SK-N-SH (cell line): ENCODE measurements at regions not wholly inside any gene's neighbourhood (a gene's known extent, or its start where the extent isn't known, plus 50 kb on each side); places are given as distances from the start of the nearest gene placed in this dataset.

Experiments
- CTCF ChIA-PET: fragments of 300-600, 350-600 bp; formaldehyde crosslinking; extraction: SDS; loops from one replicate; lab custom pipeline; 2021; lab: Yijun Ruan, JAX
- POLR2A ChIA-PET: fragments of 350-600 bp; sonication (Branson Sonifier 250); formaldehyde crosslinking; extraction: SDS; loops from one replicate; lab custom pipeline; 2020; ENCODE audit warnings: antibody characterized with exemption, inconsistent platforms; lab: Yijun Ruan, JAX
- DNase-seq: peaks from one replicate; pipeline ENCODE4 v3.0.0; 2012
- H2AFZ ChIP-seq: fragments of 200-600 bp; sonication (generic); 2 replicates; pipeline ENCODE4 v1.8.1; 2016; ENCODE audit warnings: antibody characterized with exemption, mild to moderate bottlenecking, low read depth
- H3F3A ChIP-seq: fragments of 200-600 bp; sonication (generic); replicated peaks from 2 replicates; pipeline ENCODE3; 2016; ENCODE audit warnings: antibody characterized with exemption, mild to moderate bottlenecking; ENCODE audit not compliant: insufficient read depth
- H3K27ac ChIP-seq, 2 experiments: fragments of 200-500 bp in 1 of 2; fragments of 200-600 bp in 1 of 2; sonication (Bioruptor generic) in 1 of 2; sonication (generic), shearing (Covaris generic) in 1 of 2; 2 replicates each; pipeline versions ENCODE4 v1.5.1 to v1.6.1; 2014 to 2016; ENCODE audit warnings: low read depth in 2 of 2, inconsistent platforms in 1 of 2, low read length in 1 of 2, mild to moderate bottlenecking in 1 of 2, mixed read lengths in 1 of 2
- H3K27me3 ChIP-seq: fragments of 200-600 bp; sonication (generic), shearing (Covaris generic); 2 replicates; pipeline ENCODE4 v1.6.1; 2016; ENCODE audit warnings: mixed run types; ENCODE audit not compliant: insufficient read depth
- H3K36me3 ChIP-seq, 2 experiments: fragments of 200-500 bp in 1 of 2; fragments of 200-600 bp in 1 of 2; sonication (Bioruptor generic) in 1 of 2; sonication (generic) in 1 of 2; replicated peaks in 1 of 2; 2 replicates each; pipeline versions ENCODE3 to v1.5.1; 2014 to 2016; ENCODE audit warnings: low read length in 1 of 2, mild to moderate bottlenecking in 1 of 2; ENCODE audit not compliant: insufficient read depth in 2 of 2, control insufficient read depth in 1 of 2
- H3K4me1 ChIP-seq, 2 experiments: fragments of 200-500 bp in 1 of 2; fragments of 200-600 bp in 1 of 2; sonication (Bioruptor generic) in 1 of 2; sonication (generic), shearing (Covaris generic) in 1 of 2; 2 replicates each; pipeline versions ENCODE4 v1.5.1 to v1.6.1; 2014 to 2016; ENCODE audit warnings: low read depth in 1 of 2, low read length in 1 of 2, mixed run types in 1 of 2; ENCODE audit not compliant: insufficient read depth in 2 of 2, control insufficient read depth in 1 of 2
- H3K4me2 ChIP-seq: fragments of 200-600 bp; sonication (generic), shearing (Covaris generic); 2 replicates; pipeline ENCODE4 v1.6.1; 2017; ENCODE audit warnings: mixed run types
- H3K4me3 ChIP-seq, 2 experiments: fragments of 200-500 bp in 1 of 2; fragments of 200-600 bp in 1 of 2; sonication (Bioruptor generic) in 1 of 2; sonication (generic), shearing (Covaris generic) in 1 of 2; 2 replicates each; pipeline versions ENCODE4 v1.5.1 to v1.8.1; 2014 to 2016; ENCODE audit warnings: low read depth in 2 of 2, inconsistent platforms in 1 of 2, low read length in 1 of 2, mild to moderate bottlenecking in 1 of 2, mixed read lengths in 1 of 2, moderate library complexity in 1 of 2
- H3K79me2 ChIP-seq: fragments of 200-600 bp; sonication (generic); 2 replicates; pipeline ENCODE4 v1.8.1; 2017; ENCODE audit warnings: mild to moderate bottlenecking; ENCODE audit not compliant: insufficient read depth
- H3K9ac ChIP-seq: fragments of 200-600 bp; sonication (generic); 2 replicates; pipeline ENCODE4 v1.6.1; 2017; ENCODE audit warnings: mixed run types
- H3K9me2 ChIP-seq: fragments of 200-600 bp; sonication (generic); 2 replicates; pipeline ENCODE4 v1.6.1; 2017; ENCODE audit warnings: mixed run types
- H3K9me3 ChIP-seq: fragments of 200-600 bp; sonication (generic); 2 replicates; pipeline ENCODE4 v1.6.1; 2017; ENCODE audit warnings: mixed run types, mild to moderate bottlenecking, moderate library complexity
- H4K20me1 ChIP-seq: fragments of 200-600 bp; sonication (generic); 2 replicates; pipeline ENCODE4 v1.6.1; 2017; ENCODE audit warnings: mild to moderate bottlenecking, mixed run types; ENCODE audit not compliant: insufficient read depth
- CHD2 ChIP-seq: fragments of 150-350 bp; IDR thresholded peaks from 2 replicates; pipeline ENCODE4 v1.6.1; 2018; ENCODE audit warnings: low read length; ENCODE audit not compliant: partially characterized antibody
- CTCF ChIP-seq: fragments of 200-600 bp; sonication (generic); IDR thresholded peaks from 2 replicates; pipeline ENCODE4 v1.6.1; 2017; ENCODE audit warnings: antibody characterized with exemption, mild to moderate bottlenecking, moderate library complexity
- EP300 ChIP-seq, 2 experiments: IDR thresholded peaks; 2 replicates each; pipeline versions ENCODE4 v1.4.0 to v1.6.1; 2012; ENCODE audit warnings: borderline replicate concordance in 1 of 2, low read depth in 1 of 2, low read length in 1 of 2
- EZH2phosphoT487 ChIP-seq: fragments of 200-600 bp; sonication (generic); IDR thresholded peaks from 2 replicates; pipeline ENCODE4 v1.6.1; 2017; ENCODE audit warnings: low read depth, mixed run types, mild to moderate bottlenecking, antibody characterized with exemption, moderate library complexity, borderline replicate concordance
- GABPA ChIP-seq: IDR thresholded peaks from 2 replicates; pipeline ENCODE4 v1.4.0; 2012; ENCODE audit warnings: low read depth, mild to moderate bottlenecking
- GATA2 ChIP-seq: sonication (generic); formaldehyde crosslinking; IDR thresholded peaks from 2 replicates; pipeline ENCODE4 v1.5.0; 2020; ENCODE audit warnings: mild to moderate bottlenecking, missing genetic modification reagents
- IRF3 ChIP-seq: fragments of 150-350 bp; IDR thresholded peaks from 2 replicates; pipeline ENCODE4 v1.6.1; 2016; ENCODE audit warnings: mild to moderate bottlenecking, low read depth, low read length
- JUND ChIP-seq: IDR thresholded peaks from 2 replicates; pipeline ENCODE4 v1.4.0; 2012
- MAX ChIP-seq: IDR thresholded peaks from 2 replicates; pipeline ENCODE4 v1.4.0; 2012; ENCODE audit warnings: low read depth
- MEF2A ChIP-seq: IDR thresholded peaks from 2 replicates; pipeline ENCODE4 v1.4.0; 2012; ENCODE audit warnings: low read depth, borderline replicate concordance
- NRF1 ChIP-seq: IDR thresholded peaks from 2 replicates; pipeline ENCODE4 v1.6.1; 2012; ENCODE audit warnings: low read depth, mild to moderate bottlenecking, low read length
- PBX3 ChIP-seq: IDR thresholded peaks from 2 replicates; pipeline ENCODE4; 2012
- POLR2AphosphoS5 ChIP-seq: IDR thresholded peaks from 2 replicates; pipeline ENCODE4 v1.6.1; 2012; ENCODE audit warnings: low read depth, low read length
- RCOR1 ChIP-seq: fragments of 150-350 bp; IDR thresholded peaks from 2 replicates; pipeline ENCODE4 v1.6.1; 2017; ENCODE audit warnings: antibody characterized with exemption, low read length
- RFX5 ChIP-seq: IDR thresholded peaks from 2 replicates; pipeline ENCODE4 v1.6.1; 2012; ENCODE audit warnings: mild to moderate bottlenecking, improper control_type of control experiment, low read length
- TAF1 ChIP-seq: IDR thresholded peaks from 2 replicates; pipeline ENCODE4 v1.6.1; 2012; ENCODE audit warnings: low read depth, mild to moderate bottlenecking, low read length, moderate library complexity, borderline replicate concordance
- TEAD4 ChIP-seq: IDR thresholded peaks from 2 replicates; pipeline ENCODE4 v1.4.0; 2012; ENCODE audit warnings: mild to moderate bottlenecking, borderline replicate concordance; ENCODE audit not compliant: insufficient read depth
- WGBS: methylation state at CpG from one replicate; pipeline ENCODE4 v1.1.6; 2017; ENCODE audit warnings: low lambda C conversion rate; 5-methylcytosine and 5-hydroxymethylcytosine counted together
- TF ChIP-seq, protein P1 (sequence below): IDR thresholded peaks from 2 replicates; pipeline ENCODE4 v1.4.0; 2012; ENCODE audit warnings: low read depth, borderline replicate concordance
- TF ChIP-seq, protein P2 (sequence below): IDR thresholded peaks from 2 replicates; pipeline ENCODE4 v1.4.0; 2012; ENCODE audit warnings: low read depth, borderline replicate concordance

- ChIA-PET POLR2A (no interaction called here), CTCF (interaction anchor here (0.6 to 1.1 kb wide), 2 partner anchors 57 to 178 kb away, joined by 3 read pairs; no protein-coding TSS in a partner anchor)
- Histone ChIP-seq H3K4me2 (no peak overlapping the region), H3K4me3 (no peak overlapping the region), H3K27me3 (no peaks in the 10 kb centered on the region), H2AFZ (no peak overlapping the region), H3K79me2 (no peaks in the 10 kb centered on the region), H3K9me2 (no peaks in the 10 kb centered on the region), H3K9ac (no peak overlapping the region), H3K36me3 (no peaks in the 10 kb centered on the region), H3K27ac (no peak overlapping the region), H4K20me1 (no peaks in the 10 kb centered on the region), H3K4me1 (peaks cover 0 to 35% of the 10 kb centered on the region in 2 experiments; a peak in 2 of 4 replicates), H3K9me3 (peaks cover 6% of the 10 kb centered on the region; the same call in 1 of the 2 replicates), H3F3A (no peaks in the 10 kb centered on the region)
- DNase-seq = no peak
- no peak for TF ChIP-seq CHD2
- TF ChIP-seq NRF1 = no peak
- TF ChIP-seq EP300 (IDR thresholded peaks at IDR 0.05; ENCODE audit: borderline replicate concordance in 1 of 2, low read depth in 1 of 2, low read length in 1 of 2) = no peak
- 47% methylated on average over 4 of the region's 4 CpGs for WGBS
Measured at GRCh38 chr7:35463751-35464150, 209.9 kb upstream of the TBX20 start.

- Histone ChIP-seq H3K4me2 (no peak overlapping the region), H2AFZ (no peak overlapping the region), H3K9me2 (no peaks in the 10 kb centered on the region), H3F3A (no peaks in the 10 kb centered on the region), H4K20me1 (no peaks in the 10 kb centered on the region), H3K9me3 (peaks cover 6% of the 10 kb centered on the region; the same call in 1 of the 2 replicates), H3K27ac (no peak overlapping the region), H3K27me3 (no peaks in the 10 kb centered on the region), H3K36me3 (no peaks in the 10 kb centered on the region), H3K4me1 (peaks cover 0 to 31% of the 10 kb centered on the region in 2 experiments; a peak in 2 of 4 replicates), H3K9ac (no peak overlapping the region), H3K4me3 (no peak overlapping the region), H3K79me2 (no peaks in the 10 kb centered on the region)
- CTCF ChIA-PET = interaction anchor here (0.6 to 1.1 kb wide), 2 partner anchors 57 to 178 kb away, joined by 3 read pairs; no protein-coding TSS in a partner anchor
- POLR2A ChIA-PET = no interaction called here
- no peak for DNase-seq
- TF ChIP-seq TEAD4 = no peak
- TF ChIP-seq MAX = no peak
- TF ChIP-seq NRF1 = no peak
- no peak for TF ChIP-seq IRF3
- TF ChIP-seq TAF1 = no peak
- TF ChIP-seq PBX3 = no peak
- TF ChIP-seq GABPA = no peak
- TF ChIP-seq, protein P1, sequence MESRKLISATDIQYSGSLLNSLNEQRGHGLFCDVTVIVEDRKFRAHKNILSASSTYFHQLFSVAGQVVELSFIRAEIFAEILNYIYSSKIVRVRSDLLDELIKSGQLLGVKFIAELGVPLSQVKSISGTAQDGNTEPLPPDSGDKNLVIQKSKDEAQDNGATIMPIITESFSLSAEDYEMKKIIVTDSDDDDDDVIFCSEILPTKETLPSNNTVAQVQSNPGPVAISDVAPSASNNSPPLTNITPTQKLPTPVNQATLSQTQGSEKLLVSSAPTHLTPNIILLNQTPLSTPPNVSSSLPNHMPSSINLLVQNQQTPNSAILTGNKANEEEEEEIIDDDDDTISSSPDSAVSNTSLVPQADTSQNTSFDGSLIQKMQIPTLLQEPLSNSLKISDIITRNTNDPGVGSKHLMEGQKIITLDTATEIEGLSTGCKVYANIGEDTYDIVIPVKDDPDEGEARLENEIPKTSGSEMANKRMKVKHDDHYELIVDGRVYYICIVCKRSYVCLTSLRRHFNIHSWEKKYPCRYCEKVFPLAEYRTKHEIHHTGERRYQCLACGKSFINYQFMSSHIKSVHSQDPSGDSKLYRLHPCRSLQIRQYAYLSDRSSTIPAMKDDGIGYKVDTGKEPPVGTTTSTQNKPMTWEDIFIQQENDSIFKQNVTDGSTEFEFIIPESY = no peak
- TF ChIP-seq GATA2 = no peak
- TF ChIP-seq POLR2AphosphoS5 = no peak
- no peak for TF ChIP-seq RCOR1
- TF ChIP-seq RFX5 = no peak
- TF ChIP-seq EZH2phosphoT487 = no peak
- TF ChIP-seq, protein P2, sequence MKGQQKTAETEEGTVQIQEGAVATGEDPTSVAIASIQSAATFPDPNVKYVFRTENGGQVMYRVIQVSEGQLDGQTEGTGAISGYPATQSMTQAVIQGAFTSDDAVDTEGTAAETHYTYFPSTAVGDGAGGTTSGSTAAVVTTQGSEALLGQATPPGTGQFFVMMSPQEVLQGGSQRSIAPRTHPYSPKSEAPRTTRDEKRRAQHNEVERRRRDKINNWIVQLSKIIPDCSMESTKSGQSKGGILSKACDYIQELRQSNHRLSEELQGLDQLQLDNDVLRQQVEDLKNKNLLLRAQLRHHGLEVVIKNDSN = no peak
- no peak for TF ChIP-seq CTCF
- TF ChIP-seq JUND = no peak
- TF ChIP-seq MEF2A = no peak
- 34% methylated on average over 3 of the region's 3 CpGs for WGBS
Measured at GRCh38 chr7:35463176-35463700, 209.3 kb upstream of the TBX20 start.
